AG04449 (cell line): ENCODE measurements at regions not wholly inside any gene's neighbourhood (a gene's known extent, or its start where the extent isn't known, plus 50 kb on each side); places are given as distances from the start of the nearest gene placed in this dataset.

Experiments used
- CTCF ChIA-PET: fragments of 350-600 bp; formaldehyde crosslinking; extraction: SDS; loops from one replicate; lab custom pipeline; 2021; ENCODE audit warnings: antibody characterized with exemption; lab: Yijun Ruan, JAX
- POLR2A ChIA-PET: fragments of 400-600, 350-600 bp; formaldehyde crosslinking; extraction: SDS; loops from one replicate; lab custom pipeline; 2020; ENCODE audit warnings: antibody characterized with exemption, inconsistent platforms; lab: Yijun Ruan, JAX
- DNase-seq: peaks from one replicate; pipeline ENCODE4 v3.0.0-alpha.2; 2010; ENCODE audit warnings: low read depth, low spot score
- H3K4me3 ChIP-seq: 2 replicates; pipeline ENCODE4 v1.5.1; 2011; ENCODE audit warnings: low read depth, mild to moderate bottlenecking, control low read depth, low read length
- TF ChIP-seq, protein P1 (sequence below): IDR thresholded peaks from one replicate; pipeline ENCODE4 v1.5.1; 2011; ENCODE audit warnings: mild to moderate bottlenecking, moderate library complexity, low read length, control low read depth, inconsistent platforms; ENCODE audit not compliant: insufficient read depth; ENCODE audit errors: missing control alignments

DNA sequence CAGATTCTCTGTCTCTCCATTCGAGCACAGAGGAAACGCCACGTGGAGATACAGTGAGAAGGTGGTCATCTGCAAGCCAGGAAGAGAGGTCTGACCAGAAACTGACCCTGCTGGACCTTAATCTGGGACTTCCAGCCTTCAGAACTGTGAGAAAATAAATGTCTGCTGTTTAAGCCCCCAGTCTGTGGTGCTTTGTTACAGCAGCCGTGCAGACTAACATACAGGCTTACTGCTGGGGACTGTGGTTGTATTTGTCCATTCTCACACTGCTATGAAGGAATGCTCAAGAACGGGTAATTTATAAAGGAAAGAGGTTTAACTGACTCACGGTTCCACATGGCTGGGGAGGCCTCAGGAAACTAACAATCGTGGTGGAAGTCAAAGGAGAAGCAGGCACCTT, 432.7 kb downstream of the IRS1 start:
- H3K4me3 ChIP-seq = no peak overlapping the region
- no peak for DNase-seq
- POLR2A ChIA-PET = no interaction called here
- TF ChIP-seq, protein P1, sequence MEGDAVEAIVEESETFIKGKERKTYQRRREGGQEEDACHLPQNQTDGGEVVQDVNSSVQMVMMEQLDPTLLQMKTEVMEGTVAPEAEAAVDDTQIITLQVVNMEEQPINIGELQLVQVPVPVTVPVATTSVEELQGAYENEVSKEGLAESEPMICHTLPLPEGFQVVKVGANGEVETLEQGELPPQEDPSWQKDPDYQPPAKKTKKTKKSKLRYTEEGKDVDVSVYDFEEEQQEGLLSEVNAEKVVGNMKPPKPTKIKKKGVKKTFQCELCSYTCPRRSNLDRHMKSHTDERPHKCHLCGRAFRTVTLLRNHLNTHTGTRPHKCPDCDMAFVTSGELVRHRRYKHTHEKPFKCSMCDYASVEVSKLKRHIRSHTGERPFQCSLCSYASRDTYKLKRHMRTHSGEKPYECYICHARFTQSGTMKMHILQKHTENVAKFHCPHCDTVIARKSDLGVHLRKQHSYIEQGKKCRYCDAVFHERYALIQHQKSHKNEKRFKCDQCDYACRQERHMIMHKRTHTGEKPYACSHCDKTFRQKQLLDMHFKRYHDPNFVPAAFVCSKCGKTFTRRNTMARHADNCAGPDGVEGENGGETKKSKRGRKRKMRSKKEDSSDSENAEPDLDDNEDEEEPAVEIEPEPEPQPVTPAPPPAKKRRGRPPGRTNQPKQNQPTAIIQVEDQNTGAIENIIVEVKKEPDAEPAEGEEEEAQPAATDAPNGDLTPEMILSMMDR = no peak
- CTCF ChIA-PET = no interaction called here

DNA sequence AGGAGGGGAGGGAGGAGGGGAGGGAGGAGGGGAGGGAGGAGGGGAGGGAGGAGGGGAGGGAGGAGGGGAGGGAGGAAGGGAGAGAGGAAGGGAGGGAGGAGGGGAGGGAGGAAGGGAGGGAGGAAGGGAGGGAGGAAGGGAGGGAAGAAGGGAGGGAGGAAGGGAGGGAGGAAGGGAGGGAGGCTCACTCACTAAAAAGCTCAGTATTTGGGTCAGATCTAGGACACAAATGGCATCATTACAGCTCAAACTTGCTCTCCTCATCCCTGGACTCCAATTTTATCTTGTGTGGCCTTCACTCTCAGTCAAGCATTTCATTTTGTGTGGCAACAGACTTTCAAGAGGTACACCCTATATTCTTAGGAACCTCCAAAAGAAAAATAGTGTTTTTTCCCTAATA, 435.4 kb downstream of the IRS1 start:
- no peak for DNase-seq
- TF ChIP-seq, protein P1 = no peak
- POLR2A ChIA-PET = no interaction called here
- CTCF ChIA-PET = interaction anchor here (0.8 to 1.1 kb wide), 2 partner anchors 9 to 436 kb away, joined by 3 read pairs; no protein-coding TSS in a partner anchor
- H3K4me3 ChIP-seq = no peak overlapping the region

DNA sequence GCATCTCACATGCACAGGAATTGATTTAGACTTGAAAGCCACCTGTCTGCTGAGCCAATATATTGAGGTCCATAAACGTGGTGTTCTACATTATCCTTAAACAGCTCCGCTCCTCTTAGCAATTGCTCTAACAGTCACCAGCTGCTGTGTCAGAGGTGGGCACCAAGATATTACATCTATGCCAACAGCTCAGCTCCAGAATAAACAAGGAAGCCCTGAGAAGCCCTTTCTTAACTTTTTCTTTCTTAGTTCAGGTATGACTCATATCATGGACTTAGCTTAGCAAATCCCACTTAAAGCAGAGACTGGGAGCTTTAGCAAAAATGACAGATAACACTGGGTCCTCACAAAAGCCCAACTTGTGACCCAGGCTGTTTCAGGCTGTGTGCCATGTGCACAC, 436.6 kb downstream of the IRS1 start:
- POLR2A ChIA-PET = no interaction called here
- TF ChIP-seq, protein P1 = no peak
- no peak for DNase-seq
- no peak overlapping the region for H3K4me3 ChIP-seq
- CTCF ChIA-PET = interaction anchor here (1.0 kb wide), 1 partner anchor 67 kb away, joined by 3 read pairs; no protein-coding TSS in a partner anchor

DNA sequence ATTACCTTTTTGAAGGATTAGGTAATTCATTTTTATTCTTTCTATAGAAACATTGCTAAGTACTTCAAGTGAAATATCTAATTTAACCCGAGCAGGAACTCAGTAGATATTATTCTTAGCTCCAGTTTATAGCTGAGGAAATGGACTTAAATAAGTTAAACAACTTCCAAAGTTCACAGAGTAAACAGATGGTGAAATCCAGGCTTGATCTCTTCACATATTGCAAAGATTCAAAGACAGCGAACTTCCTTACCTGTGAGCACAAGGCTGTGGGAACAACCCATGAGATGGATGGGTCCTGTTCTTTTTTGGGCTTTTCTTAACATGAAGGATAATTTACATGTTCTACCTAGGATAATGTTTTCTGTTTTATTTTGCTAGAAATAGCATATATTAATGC, 439.0 kb downstream of the IRS1 start:
- ChIA-PET CTCF (no interaction called here), POLR2A (no interaction called here)
- no peak overlapping the region for H3K4me3 ChIP-seq

DNA sequence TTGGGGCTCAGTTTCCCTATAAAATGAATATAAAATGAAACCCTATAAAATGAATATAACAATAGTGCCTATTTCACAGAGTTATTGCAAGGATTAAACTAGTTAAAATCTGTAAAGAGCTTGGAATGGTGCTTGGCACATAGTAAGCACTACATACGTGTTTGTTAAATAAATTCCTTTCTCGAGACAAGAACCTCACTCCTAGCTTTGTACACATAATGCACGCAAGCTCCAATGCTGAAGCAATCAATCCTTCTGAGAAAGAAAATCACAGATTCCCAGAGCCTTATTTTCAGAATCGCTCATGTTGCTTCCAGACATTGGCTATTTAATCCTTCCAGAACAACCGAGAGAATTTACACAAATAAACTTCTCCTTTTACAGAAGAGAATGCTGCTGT, 440.9 kb downstream of the IRS1 start:
- DNase-seq = no peak
- CTCF ChIA-PET = no interaction called here
- TF ChIP-seq, protein P1 = no peak
- POLR2A ChIA-PET = no interaction called here
- H3K4me3 ChIP-seq = no peak overlapping the region

More for the DNA sequence above, 439.0 kb downstream of the IRS1 start:
- TF ChIP-seq, protein P1 = no peak
- no peak for DNase-seq

DNA sequence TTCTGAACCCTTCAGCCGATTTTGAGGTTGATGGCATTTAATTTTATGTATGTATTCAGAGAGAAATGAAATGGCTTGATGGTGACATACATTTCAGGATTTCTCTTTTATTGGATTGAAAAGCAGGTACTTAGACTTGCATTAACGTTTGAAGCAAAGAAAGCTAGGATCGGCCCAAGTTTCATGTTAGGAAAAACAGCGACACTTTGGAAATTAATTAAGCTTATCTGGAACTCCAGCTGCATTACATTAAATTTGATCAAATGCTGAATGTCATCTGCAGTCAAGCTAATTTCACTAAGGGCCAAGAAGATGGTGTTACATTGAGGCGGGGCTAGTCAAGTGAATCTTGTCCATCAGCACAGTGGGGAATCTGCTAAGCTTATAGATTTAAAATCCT, 441.8 kb downstream of the IRS1 start:
- ChIA-PET CTCF (interaction anchor here (1.0 kb wide), 1 partner anchor 143 kb away, joined by 3 read pairs; no protein-coding TSS in a partner anchor), POLR2A (no interaction called here)
- no peak for DNase-seq
- H3K4me3 ChIP-seq = no peak overlapping the region
- TF ChIP-seq, protein P1 = no peak
